ENCODE measurements at regions not wholly inside any gene's neighbourhood (a gene's known extent, or its start where the extent isn't known, plus 50 kb on each side); places are given as distances from the start of the nearest gene placed in this dataset.

DNA sequence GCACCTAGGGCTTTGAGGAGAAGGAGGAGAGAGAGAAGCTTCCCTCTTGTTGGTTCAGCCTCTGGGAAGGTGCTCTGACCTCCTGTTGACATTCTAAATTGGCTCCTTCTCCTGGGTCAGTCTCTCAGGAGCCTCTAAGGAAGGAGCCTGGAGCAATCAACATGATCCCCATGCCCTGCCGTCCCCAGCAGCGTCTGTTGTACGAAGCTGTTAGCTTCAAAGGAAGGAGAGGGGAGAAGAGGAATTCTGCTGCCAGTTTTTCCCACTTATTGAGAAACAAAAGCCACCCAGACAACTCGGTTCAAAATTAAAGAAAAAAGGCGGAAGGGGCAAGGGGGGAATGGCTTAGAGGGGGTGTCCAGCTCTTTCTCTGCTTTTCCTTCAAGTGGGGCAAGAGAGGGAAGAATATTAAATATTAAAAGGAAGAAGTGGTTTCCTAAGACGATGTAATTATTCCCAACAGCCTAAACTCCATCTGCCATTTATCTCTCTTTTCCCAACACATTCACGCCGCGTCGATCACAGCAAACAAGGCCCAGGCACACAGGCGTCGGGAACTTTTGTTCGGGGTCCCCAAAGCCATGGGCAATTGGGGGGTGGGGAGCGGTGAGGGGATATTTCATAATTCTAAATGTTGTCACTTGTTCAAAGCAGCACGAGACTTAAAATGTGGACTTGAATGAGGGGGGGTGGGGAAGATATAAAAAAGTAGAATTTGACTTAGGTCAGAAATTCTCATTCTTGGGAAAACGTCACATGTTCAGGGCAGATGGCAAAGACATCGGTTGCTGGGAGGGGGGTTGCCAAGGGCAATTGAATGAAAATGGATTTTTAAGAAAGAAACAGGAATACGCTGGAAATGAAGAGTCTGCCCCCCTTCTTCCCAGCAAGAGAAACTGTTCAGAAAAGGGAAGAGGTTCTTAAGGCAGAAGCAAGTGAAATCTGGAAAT is 116.8 kb upstream of the CACNA1A start:
- FAIRE-seq = no peak
- no peak for DNase-seq (ENCODE audit: insufficient read length)
- no peak for TF ChIP-seq POLR2A (IDR thresholded peaks at IDR 0.05; ENCODE audit: low read depth, low read length)
- TF ChIP-seq POLR2AphosphoS5 (IDR thresholded peaks at IDR 0.05; ENCODE audit: low read depth, low read length) = no peak
- TF ChIP-seq TAF1 (IDR thresholded peaks at IDR 0.05; ENCODE audit: borderline replicate concordance, low read depth, low read length) = no peak

DNA sequence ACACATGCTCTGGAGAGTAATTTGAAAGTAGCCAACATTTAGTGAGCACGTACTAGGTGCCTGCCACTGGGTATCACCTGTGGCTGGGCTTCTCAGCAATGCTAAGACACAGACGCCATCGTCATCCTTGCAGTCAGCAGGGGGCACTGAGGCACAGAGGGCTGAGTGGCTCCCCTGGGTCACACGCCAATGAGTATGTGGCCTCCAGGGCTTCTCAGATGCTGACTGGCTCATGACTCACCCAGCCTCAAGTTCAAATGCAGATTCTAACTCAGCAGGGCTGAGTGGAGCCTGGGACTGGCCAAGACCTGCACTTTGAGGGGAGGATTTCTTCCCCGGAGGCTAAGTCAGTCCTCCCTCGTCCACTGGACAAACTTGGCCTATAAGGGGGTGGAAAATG is 115.1 kb upstream of the CACNA1A start:
- DNase-seq (ENCODE audit: insufficient read length) = no peak
- TF ChIP-seq POLR2AphosphoS5 (IDR thresholded peaks at IDR 0.05; ENCODE audit: low read depth, low read length) (no peak), TAF1 (IDR thresholded peaks at IDR 0.05; ENCODE audit: borderline replicate concordance, low read depth, low read length) (no peak), POLR2A (IDR thresholded peaks at IDR 0.05; ENCODE audit: low read depth, low read length) (no peak)
- no peak for FAIRE-seq

DNA sequence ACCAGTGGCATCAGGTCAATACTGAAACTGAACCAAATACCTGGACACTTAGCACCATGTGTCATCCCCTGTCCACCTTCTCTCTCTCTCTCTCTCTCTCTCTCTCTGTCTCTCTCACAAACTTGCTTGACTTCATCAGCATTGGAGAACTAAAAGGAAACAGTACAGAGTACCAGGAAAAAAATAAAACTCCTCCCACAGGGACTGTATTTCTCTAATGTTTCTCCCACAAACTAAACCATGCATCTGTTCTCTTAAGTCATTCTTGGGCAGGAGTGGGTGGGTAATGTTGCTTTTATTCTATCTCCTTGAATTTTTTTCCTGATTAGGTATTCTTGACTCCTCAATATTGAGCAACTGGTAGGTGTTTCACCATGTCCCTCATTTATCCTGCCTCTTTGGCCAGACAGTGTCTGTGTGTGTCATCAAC is 112.9 kb upstream of the CACNA1A start:
- FAIRE-seq = no peak
- TF ChIP-seq POLR2A (IDR thresholded peaks at IDR 0.05; ENCODE audit: low read depth, low read length) = no peak
- TF ChIP-seq TAF1 (IDR thresholded peaks at IDR 0.05; ENCODE audit: borderline replicate concordance, low read depth, low read length) = no peak
- DNase-seq (ENCODE audit: insufficient read length) = no peak

DNA sequence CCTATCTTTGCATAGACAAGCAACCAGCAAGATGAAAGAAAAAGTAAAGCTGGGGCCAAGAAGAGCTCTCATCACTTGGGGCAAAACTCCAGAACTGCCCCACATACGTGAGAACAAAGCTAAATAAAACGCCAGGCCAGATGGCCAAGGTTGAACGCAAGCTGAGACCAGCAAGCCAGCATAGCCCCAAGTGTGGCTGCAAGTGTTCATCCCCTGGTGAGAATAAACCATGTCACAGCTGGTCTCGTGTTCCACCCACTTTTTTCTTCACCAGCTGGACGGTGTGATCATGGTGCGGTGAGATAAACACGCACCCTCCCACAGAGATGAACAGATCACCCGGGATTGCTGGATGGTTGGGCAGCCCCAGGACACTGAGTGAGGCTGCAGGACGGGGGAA is 109.6 kb upstream of the CACNA1A start:
- DNase-seq (ENCODE audit: insufficient read length) (no peak), FAIRE-seq (no peak)
- TF ChIP-seq POLR2A (IDR thresholded peaks at IDR 0.05; ENCODE audit: low read depth, low read length) = no peak
- no peak for TF ChIP-seq POLR2AphosphoS5 (IDR thresholded peaks at IDR 0.05; ENCODE audit: low read depth, low read length)
- TF ChIP-seq TAF1 (IDR thresholded peaks at IDR 0.05; ENCODE audit: borderline replicate concordance, low read depth, low read length) = no peak

DNA sequence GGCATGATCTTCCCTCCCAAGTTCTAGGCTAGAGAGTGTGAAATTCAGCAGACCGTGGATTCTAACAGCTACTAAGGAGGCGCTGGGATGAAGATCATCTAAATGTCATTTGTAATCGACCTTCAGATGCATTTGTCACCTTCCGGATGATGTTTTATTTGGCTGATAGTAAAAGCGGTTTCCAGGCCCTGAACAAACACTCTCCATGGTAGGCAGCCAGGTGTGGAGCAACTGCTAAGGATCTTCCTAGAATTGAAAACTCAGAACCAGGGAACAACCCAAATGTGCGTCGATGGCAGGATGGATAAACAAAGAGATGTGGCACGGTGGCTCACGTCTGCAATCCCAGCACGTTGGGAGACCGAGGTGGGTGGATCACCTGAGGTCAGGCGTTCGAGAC is 107.2 kb upstream of the CACNA1A start:
- DNase-seq (ENCODE audit: insufficient read length) (no peak), FAIRE-seq (no peak)

DNA sequence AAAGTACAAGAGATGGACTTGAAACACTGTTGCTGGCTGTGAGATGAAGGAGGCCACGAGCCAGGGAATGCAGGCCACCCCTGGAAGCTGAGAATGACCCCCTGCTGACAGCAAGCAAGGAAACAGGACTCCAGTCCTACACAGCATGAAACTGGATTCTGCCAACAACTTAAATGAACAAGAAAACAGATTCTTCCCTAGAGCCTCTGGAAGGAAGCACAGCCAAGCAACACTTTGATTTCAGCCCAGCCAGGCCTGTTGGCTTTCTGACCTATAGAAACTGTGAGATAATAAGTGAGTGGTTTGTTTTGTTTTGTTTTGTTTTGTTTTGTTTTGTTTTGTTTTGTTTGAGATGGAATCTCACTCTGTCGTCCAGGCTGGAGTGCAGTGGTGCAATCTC is 105.3 kb upstream of the CACNA1A start:
- no peak for DNase-seq (ENCODE audit: insufficient read length)
- no peak for TF ChIP-seq TAF1 (IDR thresholded peaks at IDR 0.05; ENCODE audit: borderline replicate concordance, low read depth, low read length)
- TF ChIP-seq POLR2AphosphoS5 (IDR thresholded peaks at IDR 0.05; ENCODE audit: low read depth, low read length) = no peak
- no peak for TF ChIP-seq POLR2A (IDR thresholded peaks at IDR 0.05; ENCODE audit: low read depth, low read length)
- no peak for FAIRE-seq

More for the DNA sequence above, 107.2 kb upstream of the CACNA1A start:
- TF ChIP-seq POLR2A (IDR thresholded peaks at IDR 0.05; ENCODE audit: low read depth, low read length) (no peak), POLR2AphosphoS5 (IDR thresholded peaks at IDR 0.05; ENCODE audit: low read depth, low read length) (no peak), TAF1 (IDR thresholded peaks at IDR 0.05; ENCODE audit: borderline replicate concordance, low read depth, low read length) (no peak)

DNA sequence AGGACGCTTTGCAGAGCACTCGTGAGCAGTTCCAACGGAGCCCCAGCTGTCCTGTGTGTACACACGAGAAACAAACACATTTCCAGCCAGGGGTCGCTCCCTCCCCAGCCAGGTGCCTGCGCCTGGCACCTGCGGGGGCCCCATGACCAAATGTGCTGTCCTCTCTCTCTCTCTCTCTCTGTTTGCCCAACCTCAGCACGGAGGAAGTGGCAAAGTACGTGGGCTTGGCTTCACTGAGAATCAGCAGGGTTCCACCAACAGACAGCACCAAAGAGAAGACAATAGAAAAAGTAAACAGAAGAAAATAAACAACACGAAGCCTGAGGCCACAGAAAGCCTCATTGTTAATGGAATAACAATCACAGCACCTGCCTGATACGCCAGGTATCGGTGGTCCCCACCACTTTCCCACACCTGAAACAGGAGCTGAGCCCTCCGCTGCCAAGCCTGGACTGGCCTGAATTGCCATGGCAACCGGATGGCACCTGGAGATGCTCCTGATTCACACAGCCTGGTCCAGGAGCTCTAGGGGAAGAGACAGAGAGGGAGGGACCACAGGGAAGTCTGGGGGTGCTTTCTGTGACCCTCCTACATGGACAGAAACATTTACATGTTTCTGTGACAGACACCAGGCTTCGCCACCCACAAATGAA is 103.9 kb upstream of the CACNA1A start:
- TF ChIP-seq POLR2AphosphoS5 (IDR thresholded peaks at IDR 0.05; ENCODE audit: low read depth, low read length) (no peak), POLR2A (IDR thresholded peaks at IDR 0.05; ENCODE audit: low read depth, low read length) (no peak), TAF1 (IDR thresholded peaks at IDR 0.05; ENCODE audit: borderline replicate concordance, low read depth, low read length) (no peak)
- DNase-seq (ENCODE audit: insufficient read length) (no peak), FAIRE-seq (no peak)

DNA sequence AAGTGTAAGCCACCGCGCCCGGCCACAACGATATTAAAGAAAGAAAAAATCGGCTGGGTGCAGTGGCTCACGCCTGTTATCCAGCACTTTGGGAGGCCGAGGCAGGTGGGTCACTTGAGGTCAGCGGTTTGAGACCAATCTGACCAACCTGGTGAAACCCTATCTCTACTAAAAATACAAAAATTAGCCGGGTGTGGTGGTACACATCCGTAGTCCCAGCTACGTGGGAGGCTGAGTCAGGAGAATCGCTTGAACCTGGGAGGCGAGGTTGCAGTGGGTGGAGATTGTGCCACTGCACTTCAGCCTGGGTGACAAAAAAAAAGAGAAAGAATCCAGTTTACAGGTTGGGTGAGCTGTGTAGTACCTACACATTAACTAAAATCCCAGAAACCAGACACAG is 99.9 kb upstream of the CACNA1A start:
- FAIRE-seq = no peak
- TF ChIP-seq POLR2AphosphoS5 (IDR thresholded peaks at IDR 0.05; ENCODE audit: low read depth, low read length) (no peak), TAF1 (IDR thresholded peaks at IDR 0.05; ENCODE audit: borderline replicate concordance, low read depth, low read length) (no peak), POLR2A (IDR thresholded peaks at IDR 0.05; ENCODE audit: low read depth, low read length) (no peak)
- DNase-seq (ENCODE audit: insufficient read length) = no peak

DNA sequence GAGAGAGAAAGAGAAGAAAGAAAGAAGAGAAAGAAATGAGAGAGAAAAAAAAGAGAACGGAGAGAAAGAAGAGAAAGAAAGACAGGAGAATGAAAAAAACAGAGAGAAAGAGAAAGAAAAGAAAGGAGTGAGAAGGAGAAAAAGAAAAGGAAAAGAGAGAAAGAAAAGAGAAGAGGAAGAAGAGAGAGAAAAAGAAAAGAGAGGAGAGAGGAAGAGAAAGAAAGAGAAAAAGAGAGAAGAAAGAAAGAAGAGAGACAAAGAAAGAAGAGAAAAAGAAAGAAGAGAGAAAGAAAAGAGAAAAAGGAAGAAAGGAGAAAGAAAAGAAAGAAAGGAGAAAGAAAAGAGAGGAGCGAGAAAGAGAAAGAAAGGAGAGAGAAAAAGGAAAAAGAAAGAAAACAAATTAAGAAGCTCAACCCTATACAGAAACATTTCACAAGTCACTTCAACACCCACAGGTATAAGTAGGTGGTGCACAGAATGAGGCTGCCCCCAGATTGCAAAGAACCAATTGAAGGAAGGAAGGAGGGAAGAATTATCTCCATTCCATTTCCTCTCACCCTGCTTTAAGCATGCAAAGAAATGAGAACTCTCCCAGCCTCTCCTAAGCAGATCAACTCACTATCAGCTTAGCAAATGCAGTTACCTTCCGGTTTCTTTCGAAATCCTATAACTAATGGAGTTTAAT is 98.8 kb upstream of the CACNA1A start:
- no peak for TF ChIP-seq POLR2AphosphoS5 (IDR thresholded peaks at IDR 0.05; ENCODE audit: low read depth, low read length)
- TF ChIP-seq TAF1 (IDR thresholded peaks at IDR 0.05; ENCODE audit: borderline replicate concordance, low read depth, low read length) = no peak
- no peak for TF ChIP-seq POLR2A (IDR thresholded peaks at IDR 0.05; ENCODE audit: low read depth, low read length)
- DNase-seq (ENCODE audit: insufficient read length) (no peak), FAIRE-seq (no peak)

DNA sequence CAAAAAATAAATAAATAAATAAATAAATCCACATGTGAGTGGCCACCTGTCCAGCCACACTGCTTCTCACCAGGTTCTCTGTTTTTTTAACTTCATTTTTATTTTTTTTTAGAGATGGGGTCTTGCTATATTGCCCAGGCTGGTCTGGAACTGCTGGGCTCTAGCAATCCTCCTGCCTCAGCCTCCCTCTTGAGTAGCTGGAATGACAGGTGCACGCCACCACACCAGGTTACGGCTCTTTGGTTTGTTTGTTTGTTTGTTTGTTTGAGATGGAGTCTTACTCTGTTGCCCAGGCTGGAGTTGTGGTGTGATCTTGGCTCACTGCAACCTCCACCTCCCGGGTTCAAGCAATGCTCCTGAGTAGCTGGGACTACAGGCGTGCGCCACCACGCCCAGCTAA is 94.5 kb upstream of the CACNA1A start:
- FAIRE-seq (no peak), DNase-seq (ENCODE audit: insufficient read length) (no peak)
- TF ChIP-seq POLR2AphosphoS5 (IDR thresholded peaks at IDR 0.05; ENCODE audit: low read depth, low read length) (no peak), POLR2A (IDR thresholded peaks at IDR 0.05; ENCODE audit: low read depth, low read length) (no peak), TAF1 (IDR thresholded peaks at IDR 0.05; ENCODE audit: borderline replicate concordance, low read depth, low read length) (no peak)

DNA sequence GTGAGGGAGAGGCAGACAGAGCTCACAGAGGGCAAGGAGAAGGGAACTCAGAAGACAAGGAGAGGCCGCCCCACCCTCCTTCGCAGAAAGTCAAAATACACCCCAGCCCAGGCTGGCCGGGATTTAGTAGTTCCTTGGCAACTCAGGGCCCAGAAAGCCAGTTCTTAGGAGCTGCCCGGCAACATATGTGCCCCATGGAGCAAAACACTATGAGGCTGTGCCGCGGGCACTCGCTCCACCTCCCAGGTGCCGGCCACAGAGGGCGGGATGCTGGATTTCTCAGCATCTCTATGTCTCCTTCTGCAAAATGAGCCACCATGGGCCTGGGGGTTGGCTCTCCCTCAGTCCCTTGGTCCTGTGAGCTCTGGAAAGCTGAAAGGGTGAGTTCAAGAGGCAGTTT is 93.8 kb upstream of the CACNA1A start:
- no peak for TF ChIP-seq TAF1 (IDR thresholded peaks at IDR 0.05; ENCODE audit: borderline replicate concordance, low read depth, low read length)
- TF ChIP-seq POLR2A (IDR thresholded peaks at IDR 0.05; ENCODE audit: low read depth, low read length) = no peak
- TF ChIP-seq POLR2AphosphoS5 (IDR thresholded peaks at IDR 0.05; ENCODE audit: low read depth, low read length) = no peak
- FAIRE-seq = no peak
- no peak for DNase-seq (ENCODE audit: insufficient read length)

All from GM12892 (cell line).